ENCODE measurements at regions not wholly inside any gene's neighbourhood (a gene's known extent, or its start where the extent isn't known, plus 50 kb on each side); places are given as distances from the start of the nearest gene placed in this dataset.
A peak's percentile ranks its signal among the peaks of the same experiment; 100 is the strongest.

DNA sequence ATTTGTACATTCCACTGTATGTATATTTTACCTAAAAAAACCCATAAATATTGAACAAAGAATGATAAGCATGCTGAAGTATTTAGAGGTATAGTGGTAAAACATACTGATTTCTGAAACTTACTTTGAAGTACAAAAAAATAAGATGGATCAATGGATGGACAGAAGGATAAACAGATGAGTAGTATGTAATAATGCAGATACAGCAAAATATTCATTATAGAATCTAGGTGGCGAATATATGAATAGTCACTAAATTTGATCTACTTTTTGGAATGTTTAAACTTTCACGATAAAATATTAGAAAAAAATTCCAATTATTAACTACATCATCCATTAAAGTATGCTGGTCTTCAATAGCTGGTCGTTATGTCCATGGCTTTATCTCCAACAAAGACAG lies 51.9 kb upstream of the GNB4 start:
- DNase-seq (ENCODE audit: low spot score): no peak

DNA sequence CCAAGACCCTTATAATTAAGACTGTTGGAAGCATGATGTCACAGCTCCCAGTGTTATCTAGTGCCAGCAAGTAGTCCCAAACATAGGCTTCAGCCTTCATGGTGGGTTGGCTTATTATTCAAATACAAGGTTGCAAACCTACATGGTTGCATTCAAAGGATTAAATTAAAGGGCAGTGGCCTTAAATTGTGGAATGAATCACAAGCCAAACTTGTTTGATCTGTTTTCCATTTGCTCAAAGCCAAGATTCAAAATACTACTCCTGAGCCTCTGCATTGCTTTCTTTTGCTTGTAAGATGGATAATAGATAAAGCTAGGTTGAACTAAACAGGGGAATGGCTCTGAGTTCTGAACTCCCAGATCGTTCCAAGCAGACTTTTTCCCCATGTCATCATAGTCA lies 52.4 kb upstream of the GNB4 start:
- DNase-seq (ENCODE audit: low spot score): no peak

DNA sequence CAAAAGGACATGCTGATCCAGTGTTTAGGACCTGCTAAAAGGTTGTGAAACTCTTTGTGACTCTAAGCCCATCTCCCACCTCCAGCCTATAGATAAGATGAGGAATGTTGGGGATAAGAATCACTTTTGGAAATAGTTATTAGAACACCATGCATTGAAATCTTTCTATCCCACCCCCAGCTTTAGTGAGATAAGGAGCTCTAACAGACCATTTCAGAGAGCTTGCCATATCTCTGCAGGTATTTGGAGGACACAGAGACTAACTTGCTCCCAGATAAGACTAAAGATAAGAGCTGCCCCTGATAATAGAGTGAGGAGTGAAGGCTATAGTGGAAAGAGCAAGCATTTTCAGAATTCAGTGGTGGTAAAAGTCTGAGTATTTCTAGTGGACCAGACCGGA lies 53.1 kb upstream of the GNB4 start:
- DNase-seq (ENCODE audit: low spot score): no peak

DNA sequence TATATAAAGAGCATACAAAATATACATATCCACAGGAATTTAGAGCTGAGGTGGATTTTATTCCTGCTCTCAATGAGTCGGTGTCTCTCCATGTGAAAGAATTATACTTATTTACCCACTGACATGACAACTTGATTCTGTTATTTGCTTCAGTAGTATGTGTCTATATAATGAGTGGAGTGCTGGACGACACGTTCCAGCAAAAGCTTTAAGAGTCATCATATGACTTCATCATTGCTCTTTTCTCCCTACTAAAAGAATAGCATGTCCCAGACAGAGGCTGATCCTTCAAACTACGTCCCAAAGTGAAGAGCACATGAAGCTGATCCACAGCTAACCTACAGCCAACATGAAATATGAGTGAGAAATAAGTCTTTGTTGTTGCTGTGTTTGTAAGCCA lies 54.3 kb upstream of the GNB4 start:
- no peak for DNase-seq (ENCODE audit: low spot score)

DNA sequence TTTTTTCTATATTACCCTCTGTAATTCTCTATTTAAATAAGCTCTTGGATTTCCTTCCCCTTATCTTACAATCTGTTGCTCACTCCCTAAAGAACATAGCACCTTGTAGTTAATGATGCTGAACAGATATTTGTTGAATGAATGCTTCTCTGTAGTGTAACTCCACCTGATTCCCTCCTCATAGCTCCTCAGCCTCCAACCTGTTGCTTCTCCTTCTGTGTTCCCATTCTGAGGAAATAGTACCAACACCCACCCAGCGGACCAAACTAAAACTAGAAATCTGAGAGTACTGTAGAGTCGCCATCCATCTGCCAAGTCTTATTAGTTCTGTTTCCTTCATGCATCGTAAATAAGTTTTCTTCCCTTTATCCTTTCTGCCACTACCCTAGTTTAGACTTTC lies 55.5 kb upstream of the GNB4 start:
- no peak for DNase-seq (ENCODE audit: low spot score)

DNA sequence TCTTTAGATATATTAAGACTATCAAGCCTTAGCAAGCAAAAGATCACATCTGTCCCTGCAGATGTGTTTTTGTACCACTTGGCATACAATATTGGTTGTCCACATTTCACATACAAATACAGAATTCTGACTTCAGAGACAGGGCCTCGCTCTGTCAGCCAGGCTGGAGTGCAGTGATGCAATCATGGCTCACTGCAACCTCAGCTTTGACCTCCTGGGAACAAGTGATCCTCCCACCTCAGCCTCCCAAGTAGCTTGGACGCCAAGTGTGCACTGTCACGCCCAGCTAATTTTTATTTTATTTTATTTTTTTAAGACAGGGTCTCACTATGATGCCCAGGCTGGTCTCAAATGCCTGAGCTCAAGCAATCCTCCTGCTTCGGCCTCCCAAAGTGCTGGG lies 53.0 kb upstream of the ACTL6A start:
- DNase-seq (ENCODE audit: low spot score): no peak

DNA sequence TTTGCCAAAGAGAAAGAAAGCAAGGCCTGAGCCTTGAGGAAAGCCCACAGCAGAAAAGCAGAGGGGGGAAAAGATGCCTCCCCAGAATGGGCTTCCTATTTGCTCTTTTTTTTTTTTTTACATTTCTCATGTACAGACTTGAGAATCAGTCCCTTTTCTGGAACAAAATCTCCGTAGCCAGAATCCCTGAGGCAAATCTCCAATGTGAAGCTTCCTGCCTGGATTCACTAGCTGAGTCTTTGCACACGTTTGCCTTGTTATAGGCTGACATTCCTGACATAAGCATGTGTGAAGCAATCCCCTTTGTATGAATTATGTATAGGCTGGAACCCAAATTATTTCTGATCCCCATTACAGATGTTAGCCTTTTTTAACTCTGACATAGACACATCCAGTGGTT lies 52.2 kb upstream of the ACTL6A start:
- DNase-seq (ENCODE audit: low spot score): no peak

DNA sequence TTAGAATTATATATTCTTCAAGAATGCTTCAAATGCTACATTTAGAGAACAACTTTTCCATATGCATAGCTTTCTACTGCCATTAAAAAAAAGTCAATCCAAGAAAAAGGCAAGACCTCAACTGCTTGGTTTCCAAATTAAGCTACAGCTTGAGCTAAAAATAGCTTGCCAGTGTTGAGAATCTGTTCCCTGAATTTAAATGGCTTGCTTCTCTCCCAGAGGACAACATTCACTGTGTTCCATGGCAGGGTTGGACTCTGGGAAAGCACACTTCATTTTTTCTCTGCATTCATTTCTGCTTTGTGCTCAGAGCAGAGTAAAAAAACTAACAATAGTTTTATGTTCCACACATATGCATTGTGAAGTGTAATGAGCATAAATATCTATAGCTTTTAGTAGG lies 50.3 kb upstream of the ACTL6A start:
- peak; percentile 19 for DNase-seq (ENCODE audit: low spot score)

Measured in globus pallidus (tissue), 1 donor.